Right lobe of liver (tissue), 4 donors: ENCODE measurements at regions not wholly inside any gene's neighbourhood (a gene's known extent, or its start where the extent isn't known, plus 50 kb on each side); places are given as distances from the start of the nearest gene placed in this dataset.

Experiments
- POLR2A ChIP-seq: fragments of 450-650 bp; IDR thresholded peaks from one replicate; pipeline ENCODE4 v1.6.1; 2017; ENCODE audit warnings: antibody characterized with exemption, mild to moderate bottlenecking
- TF ChIP-seq, protein P1 (sequence below), 4 donors: fragments of 200-600 bp in 3 of 4; fragments of 450-650 bp in 1 of 4; IDR thresholded peaks; one replicate each; pipeline versions ENCODE4 v1.5.1 to v1.8.0; 2016 to 2022; ENCODE audit warnings: antibody characterized with exemption in 4 of 4, mild to moderate bottlenecking in 2 of 4
- donor health status: DM: no; HTN: no; CAD: no.
- donor health status: DM: no; HTN: no; CAD: no.
- donor health status: DM: no; HTN: yes; CAD: no.

DNA sequence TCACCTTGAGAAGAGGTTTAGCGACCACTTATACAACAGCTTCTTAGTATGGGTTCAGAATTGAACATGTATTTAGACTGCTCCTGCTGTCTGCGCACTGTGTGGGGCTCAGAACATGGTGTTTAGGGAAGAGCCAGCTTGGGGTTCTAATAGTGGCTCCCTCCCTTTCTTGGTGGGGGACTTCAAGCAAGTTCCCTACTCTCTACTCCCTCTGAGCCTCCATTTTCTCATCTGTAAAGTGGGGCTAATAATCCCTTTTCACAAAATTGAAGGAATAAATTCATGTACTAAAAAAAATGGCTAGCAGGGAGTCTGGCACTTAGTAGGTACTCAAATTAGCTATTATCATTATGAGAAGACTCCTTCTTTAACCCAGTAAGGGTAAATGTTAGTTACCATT lies 97.5 kb upstream of the SPATA12 start:
- TF ChIP-seq, protein P1, sequence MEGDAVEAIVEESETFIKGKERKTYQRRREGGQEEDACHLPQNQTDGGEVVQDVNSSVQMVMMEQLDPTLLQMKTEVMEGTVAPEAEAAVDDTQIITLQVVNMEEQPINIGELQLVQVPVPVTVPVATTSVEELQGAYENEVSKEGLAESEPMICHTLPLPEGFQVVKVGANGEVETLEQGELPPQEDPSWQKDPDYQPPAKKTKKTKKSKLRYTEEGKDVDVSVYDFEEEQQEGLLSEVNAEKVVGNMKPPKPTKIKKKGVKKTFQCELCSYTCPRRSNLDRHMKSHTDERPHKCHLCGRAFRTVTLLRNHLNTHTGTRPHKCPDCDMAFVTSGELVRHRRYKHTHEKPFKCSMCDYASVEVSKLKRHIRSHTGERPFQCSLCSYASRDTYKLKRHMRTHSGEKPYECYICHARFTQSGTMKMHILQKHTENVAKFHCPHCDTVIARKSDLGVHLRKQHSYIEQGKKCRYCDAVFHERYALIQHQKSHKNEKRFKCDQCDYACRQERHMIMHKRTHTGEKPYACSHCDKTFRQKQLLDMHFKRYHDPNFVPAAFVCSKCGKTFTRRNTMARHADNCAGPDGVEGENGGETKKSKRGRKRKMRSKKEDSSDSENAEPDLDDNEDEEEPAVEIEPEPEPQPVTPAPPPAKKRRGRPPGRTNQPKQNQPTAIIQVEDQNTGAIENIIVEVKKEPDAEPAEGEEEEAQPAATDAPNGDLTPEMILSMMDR (IDR thresholded peaks at IDR 0.05): no peak
- no peak for TF ChIP-seq POLR2A
